ENCODE measurements at regions not wholly inside any gene's neighbourhood (a gene's known extent, or its start where the extent isn't known, plus 50 kb on each side); places are given as distances from the start of the nearest gene placed in this dataset.

DNA sequence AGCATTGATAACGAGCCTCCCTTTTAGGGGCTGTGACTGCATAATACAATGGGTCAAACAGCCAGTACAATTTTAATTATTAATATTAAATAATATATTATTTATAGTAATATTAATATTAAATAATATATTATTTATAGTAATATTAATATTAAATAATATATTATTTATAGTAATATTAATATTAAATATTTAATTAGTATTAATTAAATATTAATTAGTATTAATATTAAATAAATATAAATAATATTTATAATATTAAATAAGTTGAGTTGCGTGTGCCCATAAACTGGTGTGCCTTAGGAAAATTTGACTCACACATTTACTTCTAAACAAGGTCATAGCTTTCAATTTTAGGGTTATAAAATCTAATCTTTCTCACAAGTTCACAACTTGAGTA, 509.3 kb upstream of the RGS18 start:
- TF ChIP-seq, protein P1, sequence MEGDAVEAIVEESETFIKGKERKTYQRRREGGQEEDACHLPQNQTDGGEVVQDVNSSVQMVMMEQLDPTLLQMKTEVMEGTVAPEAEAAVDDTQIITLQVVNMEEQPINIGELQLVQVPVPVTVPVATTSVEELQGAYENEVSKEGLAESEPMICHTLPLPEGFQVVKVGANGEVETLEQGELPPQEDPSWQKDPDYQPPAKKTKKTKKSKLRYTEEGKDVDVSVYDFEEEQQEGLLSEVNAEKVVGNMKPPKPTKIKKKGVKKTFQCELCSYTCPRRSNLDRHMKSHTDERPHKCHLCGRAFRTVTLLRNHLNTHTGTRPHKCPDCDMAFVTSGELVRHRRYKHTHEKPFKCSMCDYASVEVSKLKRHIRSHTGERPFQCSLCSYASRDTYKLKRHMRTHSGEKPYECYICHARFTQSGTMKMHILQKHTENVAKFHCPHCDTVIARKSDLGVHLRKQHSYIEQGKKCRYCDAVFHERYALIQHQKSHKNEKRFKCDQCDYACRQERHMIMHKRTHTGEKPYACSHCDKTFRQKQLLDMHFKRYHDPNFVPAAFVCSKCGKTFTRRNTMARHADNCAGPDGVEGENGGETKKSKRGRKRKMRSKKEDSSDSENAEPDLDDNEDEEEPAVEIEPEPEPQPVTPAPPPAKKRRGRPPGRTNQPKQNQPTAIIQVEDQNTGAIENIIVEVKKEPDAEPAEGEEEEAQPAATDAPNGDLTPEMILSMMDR (IDR thresholded peaks at IDR 0.05) = no peak
- no peak for TF ChIP-seq POLR2A (IDR thresholded peaks at IDR 0.05)
